ENCODE measurements at regions not wholly inside any gene's neighbourhood (a gene's known extent, or its start where the extent isn't known, plus 50 kb on each side); places are given as distances from the start of the nearest gene placed in this dataset.

DNA sequence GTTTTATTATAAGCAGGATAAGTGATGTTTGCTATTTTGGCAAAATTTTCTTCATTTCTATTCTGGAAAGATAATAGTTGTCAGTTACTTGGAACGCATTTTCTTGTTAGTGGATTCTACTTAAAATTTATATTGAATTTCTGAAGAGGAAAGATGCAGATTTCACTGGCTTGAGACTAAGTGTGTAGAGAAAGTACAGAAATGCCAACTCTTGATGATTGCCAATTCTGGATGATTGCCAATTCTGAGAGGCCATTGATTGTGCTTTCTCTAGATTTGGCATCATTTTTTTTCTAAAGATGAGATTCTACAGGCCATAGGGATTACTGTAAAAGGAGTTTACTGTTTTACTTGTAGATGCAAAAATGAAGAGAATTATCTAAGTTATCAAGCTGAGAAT lies 58.9 kb upstream of the CNTN3 start:
- DNase-seq (ENCODE audit: low read depth, low spot score) (no peak), FAIRE-seq (no peak)
- H3K4me1 ChIP-seq (ENCODE audit: control insufficient read depth, extremely low read depth, insufficient read depth, low read length), result no peaks in the 10 kb centered on the region
- H3K9me1 ChIP-seq (replicated peaks; ENCODE audit: control insufficient read depth, extremely low read depth, insufficient read depth, low read length), result no peaks in the 10 kb centered on the region
- intact Hi-C loops (cut with micrococcal nuclease), result no loop called here
- ChIA-PET CTCF (interaction anchor here (0.9 kb wide), 1 partner anchor 10 kb away, joined by 3 read pairs; no protein-coding TSS in a partner anchor), POLR2A (no interaction called here)
- no peaks in the 10 kb centered on the region for H3K36me3 ChIP-seq (ENCODE audit: control insufficient read depth in 2 of 2, extremely low read depth in 1 of 2, insufficient read depth in 2 of 2, low read length in 2 of 2)
- no peaks in the 10 kb centered on the region for H3K79me2 ChIP-seq (ENCODE audit: control insufficient read depth, insufficient read depth, low read length)
- no peak overlapping the region for H3K9ac ChIP-seq (replicated peaks; ENCODE audit: extremely low read depth, insufficient read depth, low read length)
- BruUV-seq (replicated peaks), result no TSS peak
- dilution Hi-C loops (cut with MboI; ENCODE audit: extremely low pct_ligation_motif_present, low sequenced_read_pairs), result no loop called here
- H2AFZ ChIP-seq (ENCODE audit: low read depth, low read length), result no peak overlapping the region
- H4K20me1 ChIP-seq (replicated peaks; ENCODE audit: control insufficient read depth, extremely low read depth, insufficient read depth, low read length), result no peaks in the 10 kb centered on the region
- no peaks in the 10 kb centered on the region for H3K27me3 ChIP-seq (ENCODE audit: control insufficient read depth in 2 of 2, insufficient read depth in 2 of 2, low read length in 2 of 2)
- no peak overlapping the region for H3K4me2 ChIP-seq (ENCODE audit: insufficient read depth, low read length)
- H3K27ac ChIP-seq (ENCODE audit: insufficient read depth, low read depth, low read length), result no peak overlapping the region
- no peak overlapping the region for H3K4me3 ChIP-seq (replicated peaks in 1 of 3; ENCODE audit: insufficient read depth in 1 of 3, low read depth in 1 of 3, low read length in 3 of 3)
- TF ChIP-seq MYC (IDR thresholded peaks at IDR 0.05; ENCODE audit: low read depth, low read length) (no peak), GATA2 (IDR thresholded peaks at IDR 0.05; ENCODE audit: insufficient read depth, insufficient read length, low read depth, low read length) (no peak), POLR2AphosphoS5 (IDR thresholded peaks at IDR 0.05; ENCODE audit: insufficient read depth, low read depth, low read length) (no peak), POLR2A (IDR thresholded peaks at IDR 0.05; ENCODE audit: low read depth, low read length) (no peak), JUN (IDR thresholded peaks at IDR 0.05; ENCODE audit: borderline replicate concordance, insufficient read depth, insufficient read length, low read depth) (no peak), FOS (IDR thresholded peaks at IDR 0.05; ENCODE audit: borderline replicate concordance, insufficient read depth, low read length) (no peak), EZH2 (IDR thresholded peaks at IDR 0.05; ENCODE audit: borderline replicate concordance, low read depth, low read length, severe bottlenecking) (no peak)
- TF ChIP-seq, protein P1, sequence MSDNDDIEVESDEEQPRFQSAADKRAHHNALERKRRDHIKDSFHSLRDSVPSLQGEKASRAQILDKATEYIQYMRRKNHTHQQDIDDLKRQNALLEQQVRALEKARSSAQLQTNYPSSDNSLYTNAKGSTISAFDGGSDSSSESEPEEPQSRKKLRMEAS (IDR thresholded peaks at IDR 0.05; ENCODE audit: insufficient read depth, insufficient read length), result no peak
- TF ChIP-seq, protein P2, sequence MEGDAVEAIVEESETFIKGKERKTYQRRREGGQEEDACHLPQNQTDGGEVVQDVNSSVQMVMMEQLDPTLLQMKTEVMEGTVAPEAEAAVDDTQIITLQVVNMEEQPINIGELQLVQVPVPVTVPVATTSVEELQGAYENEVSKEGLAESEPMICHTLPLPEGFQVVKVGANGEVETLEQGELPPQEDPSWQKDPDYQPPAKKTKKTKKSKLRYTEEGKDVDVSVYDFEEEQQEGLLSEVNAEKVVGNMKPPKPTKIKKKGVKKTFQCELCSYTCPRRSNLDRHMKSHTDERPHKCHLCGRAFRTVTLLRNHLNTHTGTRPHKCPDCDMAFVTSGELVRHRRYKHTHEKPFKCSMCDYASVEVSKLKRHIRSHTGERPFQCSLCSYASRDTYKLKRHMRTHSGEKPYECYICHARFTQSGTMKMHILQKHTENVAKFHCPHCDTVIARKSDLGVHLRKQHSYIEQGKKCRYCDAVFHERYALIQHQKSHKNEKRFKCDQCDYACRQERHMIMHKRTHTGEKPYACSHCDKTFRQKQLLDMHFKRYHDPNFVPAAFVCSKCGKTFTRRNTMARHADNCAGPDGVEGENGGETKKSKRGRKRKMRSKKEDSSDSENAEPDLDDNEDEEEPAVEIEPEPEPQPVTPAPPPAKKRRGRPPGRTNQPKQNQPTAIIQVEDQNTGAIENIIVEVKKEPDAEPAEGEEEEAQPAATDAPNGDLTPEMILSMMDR (IDR thresholded peaks at IDR 0.05; ENCODE audit: extremely low read depth in 1 of 2, insufficient read depth in 1 of 2, low read depth in 1 of 2, low read length in 2 of 2), result no peak
- H3K9me3 ChIP-seq (replicated peaks; ENCODE audit: control insufficient read depth, insufficient read depth, low read length), result no peaks in the 10 kb centered on the region
